MM.1S (cell line): ENCODE measurements at regions not wholly inside any gene's neighbourhood (a gene's known extent, or its start where the extent isn't known, plus 50 kb on each side); places are given as distances from the start of the nearest gene placed in this dataset.

Experiments
- DNase-seq: peaks from one replicate; pipeline ENCODE4 v3.0.0-alpha.2; 2015
- H2AFZ ChIP-seq: fragments of 300-600 bp; sonication (generic); 2 replicates; pipeline ENCODE4 v1.6.0; 2016; ENCODE audit warnings: antibody characterized with exemption, low read length
- H3F3A ChIP-seq: fragments of 300-600 bp; sonication (generic); 2 replicates; pipeline ENCODE4 v1.6.1; 2016; ENCODE audit warnings: mild to moderate bottlenecking, antibody characterized with exemption, low read length, moderate library complexity, mixed read lengths; ENCODE audit not compliant: insufficient read depth
- H3K27ac ChIP-seq: fragments of 300-600 bp; sonication (generic); 2 replicates; pipeline ENCODE4 v1.5.1; 2016; ENCODE audit warnings: mild to moderate bottlenecking, low read length
- H3K27me3 ChIP-seq: fragments of 300-600 bp; sonication (generic); replicated peaks from 2 replicates; pipeline ENCODE4 v1.6.0; 2016; ENCODE audit warnings: low read length; ENCODE audit not compliant: insufficient read depth
- H3K36me3 ChIP-seq: fragments of 300-600 bp; sonication (generic); replicated peaks from 2 replicates; pipeline ENCODE4 v1.6.1; 2016; ENCODE audit warnings: mild to moderate bottlenecking, low read length, mixed read lengths; ENCODE audit not compliant: insufficient read depth
- H3K4me1 ChIP-seq: fragments of 300-600 bp; sonication (generic); 2 replicates; pipeline ENCODE4 v1.6.1; 2016; ENCODE audit warnings: low read length, mixed read lengths
- H3K4me2 ChIP-seq: fragments of 300-600 bp; sonication (generic); 2 replicates; pipeline ENCODE4 v1.6.0; 2016; ENCODE audit warnings: low read depth, low read length
- H3K4me3 ChIP-seq: fragments of 300-600 bp; sonication (generic); 2 replicates; pipeline ENCODE4 v1.5.1; 2016; ENCODE audit warnings: low read length, mixed read lengths
- H3K79me2 ChIP-seq: fragments of 300-600 bp; sonication (generic); 2 replicates; pipeline ENCODE4 v1.6.1; 2016; ENCODE audit warnings: mixed run types, low read length, mixed read lengths
- H3K9ac ChIP-seq: fragments of 300-600 bp; sonication (generic); 2 replicates; pipeline ENCODE4 v1.6.1; 2016; ENCODE audit warnings: low read length, mixed read lengths
- H3K9me2 ChIP-seq: fragments of 300-600 bp; sonication (generic); replicated peaks from 2 replicates; pipeline ENCODE4 v1.6.1; 2016; ENCODE audit warnings: mild to moderate bottlenecking, low read length, mixed read lengths; ENCODE audit not compliant: insufficient read depth
- H3K9me3 ChIP-seq: fragments of 300-600 bp; sonication (generic); replicated peaks from 2 replicates; pipeline ENCODE4 v1.6.1; 2016; ENCODE audit warnings: mild to moderate bottlenecking, low read length, mixed read lengths; ENCODE audit not compliant: insufficient read depth
- H4K20me1 ChIP-seq: fragments of 300-600 bp; sonication (generic); 2 replicates; pipeline ENCODE4 v1.6.1; 2016; ENCODE audit warnings: mild to moderate bottlenecking, low read length, moderate library complexity, mixed read lengths; ENCODE audit not compliant: insufficient read depth
- CTCF ChIP-seq: fragments of 300-600 bp; sonication (generic); IDR thresholded peaks from 2 replicates; pipeline ENCODE4 v1.5.1; 2016; ENCODE audit warnings: antibody characterized with exemption, low read length, mixed read lengths
- EZH2 ChIP-seq: fragments of 300-600 bp; sonication (generic); optimal IDR thresholded peaks from 2 replicates; pipeline ENCODE3; 2017; ENCODE audit warnings: low read depth, mild to moderate bottlenecking, antibody characterized with exemption, low read length, mixed read lengths
- EZH2phosphoT487 ChIP-seq: fragments of 300-600 bp; sonication (generic); IDR thresholded peaks from 2 replicates; pipeline ENCODE4 v1.6.1; 2018; ENCODE audit warnings: antibody characterized with exemption, low read length

GRCh38 chr7:46421441-46422230, 500.6 kb upstream of the IGFBP3 start:
- TF ChIP-seq EZH2phosphoT487, result no peak
- no peak for TF ChIP-seq CTCF
- TF ChIP-seq EZH2, result no peak

GRCh38 chr7:46414946-46415345, 493.9 kb upstream of the IGFBP3 start:
- Histone ChIP-seq H3F3A (no peaks in the 10 kb centered on the region), H3K36me3 (no peaks in the 10 kb centered on the region), H3K9me3 (no peaks in the 10 kb centered on the region), H3K4me1 (no peaks in the 10 kb centered on the region), H3K9me2 (no peaks in the 10 kb centered on the region), H3K27me3 (no peaks in the 10 kb centered on the region), H4K20me1 (no peaks in the 10 kb centered on the region), H3K27ac (no peak overlapping the region), H3K79me2 (no peaks in the 10 kb centered on the region), H3K4me3 (no peak overlapping the region), H3K9ac (no peak overlapping the region), H2AFZ (no peak overlapping the region), H3K4me2 (no peak overlapping the region)
- DNase-seq, result no peak
- TF ChIP-seq CTCF (no peak), EZH2phosphoT487 (no peak), EZH2 (no peak)

More at GRCh38 chr7:46421441-46422230, 500.6 kb upstream of the IGFBP3 start:
- Histone ChIP-seq H3K36me3 (no peaks in the 10 kb centered on the region), H3K4me2 (no peak overlapping the region), H3K79me2 (no peaks in the 10 kb centered on the region), H3K9me3 (no peaks in the 10 kb centered on the region), H3K27me3 (no peaks in the 10 kb centered on the region), H3K4me1 (no peaks in the 10 kb centered on the region), H3K27ac (no peak overlapping the region), H3K9ac (no peak overlapping the region), H2AFZ (no peak overlapping the region), H3K4me3 (no peak overlapping the region), H3F3A (no peaks in the 10 kb centered on the region), H4K20me1 (no peaks in the 10 kb centered on the region), H3K9me2 (no peaks in the 10 kb centered on the region)
- DNase-seq, result no peak

GRCh38 chr7:46411236-46411635, 490.2 kb upstream of the IGFBP3 start:
- Histone ChIP-seq H3K27me3 (no peaks in the 10 kb centered on the region), H3K27ac (no peak overlapping the region), H3K9me3 (no peaks in the 10 kb centered on the region), H4K20me1 (no peaks in the 10 kb centered on the region), H3K79me2 (no peaks in the 10 kb centered on the region), H3K9me2 (no peaks in the 10 kb centered on the region), H3K4me2 (no peak overlapping the region), H3F3A (no peaks in the 10 kb centered on the region), H3K4me1 (no peaks in the 10 kb centered on the region), H3K4me3 (no peak overlapping the region), H3K36me3 (no peaks in the 10 kb centered on the region), H2AFZ (no peak overlapping the region), H3K9ac (no peak overlapping the region)
- no peak for TF ChIP-seq EZH2
- no peak for TF ChIP-seq EZH2phosphoT487
- TF ChIP-seq CTCF, result no peak
- no peak for DNase-seq
